Left lobe of liver (tissue), 2 donors: ENCODE measurements at regions not wholly inside any gene's neighbourhood (a gene's known extent, or its start where the extent isn't known, plus 50 kb on each side); places are given as distances from the start of the nearest gene placed in this dataset.

Experiments
- ATAC-seq: fragments of 200-7000 bp; cut with Tn5 transposase; one replicate; pipeline ENCODE4 v1.9.1; 2020; ENCODE audit warnings: mild to moderate bottlenecking, moderate library complexity
- DNase-seq: peaks from one replicate; pipeline ENCODE4 v3.0.0-alpha.2; 2020; ENCODE audit warnings: low spot score
- donor health status: DM: no; HTN: no; CAD: no; lungs with moderate emphysema.
- donor health status: DM: no; HTN: yes; CAD: no.

DNA sequence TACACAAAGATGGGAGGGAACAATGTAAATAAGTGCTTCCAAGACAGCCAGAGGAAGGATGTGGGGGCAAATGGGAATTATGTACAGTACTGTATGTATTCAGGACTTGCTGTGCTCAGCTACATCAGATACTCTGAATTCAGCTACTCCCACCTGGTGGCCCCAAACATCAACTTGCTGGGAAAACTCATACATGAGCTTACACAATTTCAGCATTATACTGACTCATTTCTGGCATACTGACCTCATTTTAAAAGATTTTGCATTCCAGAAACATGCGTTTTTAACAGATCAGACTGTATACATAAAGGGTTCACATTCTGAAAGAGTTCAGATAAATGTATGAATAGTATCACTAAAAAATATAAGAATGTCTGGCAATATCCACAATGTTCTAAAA, 59.7 kb downstream of the GPX5 start:
- DNase-seq (no peak), ATAC-seq (no peak)

- no peak for ATAC-seq
- no peak for DNase-seq
These were observed 60.6 kb downstream of the GPX5 start for GRCh38 chr6:28586324-28586723.

DNA sequence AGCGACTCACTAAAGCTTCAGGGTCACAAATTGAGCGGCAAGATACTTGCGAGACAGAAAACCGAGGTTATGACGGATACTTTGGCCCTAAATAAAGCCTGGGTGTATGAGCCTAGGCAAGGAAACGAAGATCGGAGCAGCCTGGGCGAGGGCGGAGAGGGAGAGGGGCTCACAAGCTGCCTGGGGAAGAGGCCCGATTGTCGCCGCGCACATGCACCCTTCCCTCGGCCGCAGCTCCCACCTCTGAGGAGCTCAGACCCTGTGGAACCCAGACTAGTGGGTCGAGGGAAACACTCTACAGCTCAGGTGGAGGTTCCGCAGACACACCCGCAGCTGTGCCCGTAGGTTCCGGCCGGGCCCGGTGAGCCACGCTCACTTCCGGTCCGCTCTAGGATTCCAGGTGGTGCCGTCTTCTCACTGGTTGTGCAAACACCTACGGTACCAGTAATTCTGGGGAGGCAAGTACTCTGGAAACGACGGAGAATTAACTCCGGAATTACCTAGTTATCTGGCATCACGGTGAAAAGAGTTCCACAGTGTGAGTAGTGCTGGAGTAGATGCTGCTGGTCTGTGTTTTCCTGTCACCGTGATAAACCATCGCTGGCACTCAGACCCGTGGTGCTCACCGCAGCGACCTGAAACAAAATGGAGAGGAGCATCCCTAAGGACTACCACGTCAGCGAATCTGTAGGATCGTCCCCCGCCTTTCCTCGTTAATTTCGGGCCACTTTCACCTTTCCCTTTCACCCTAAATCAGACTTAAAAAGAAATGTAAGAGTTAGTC, 61.5 kb downstream of the GPX5 start:
- DNase-seq (peak; percentile 85), ATAC-seq (peak; percentile 100)

DNA sequence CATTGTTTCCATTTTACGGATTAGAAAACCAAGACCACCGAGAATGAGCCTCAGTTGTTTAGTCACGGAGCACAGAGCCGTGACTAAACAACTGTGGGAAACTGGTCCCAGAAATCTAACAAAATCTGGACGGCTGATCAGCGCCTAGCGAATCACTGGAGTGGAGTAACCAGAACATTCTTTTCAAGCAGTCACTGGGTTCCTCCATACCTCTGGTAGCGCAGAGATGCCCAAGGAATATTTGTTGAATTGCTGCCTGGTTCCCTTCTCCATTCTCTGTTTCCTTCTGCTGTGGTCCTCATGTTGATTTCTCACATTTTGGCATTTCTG, 62.0 kb downstream of the GPX5 start:
- DNase-seq (no peak), ATAC-seq (no peak)

GRCh38 chr6:28588666-28589065, 63.0 kb downstream of the GPX5 start:
- DNase-seq: no peak
- no peak for ATAC-seq

DNA sequence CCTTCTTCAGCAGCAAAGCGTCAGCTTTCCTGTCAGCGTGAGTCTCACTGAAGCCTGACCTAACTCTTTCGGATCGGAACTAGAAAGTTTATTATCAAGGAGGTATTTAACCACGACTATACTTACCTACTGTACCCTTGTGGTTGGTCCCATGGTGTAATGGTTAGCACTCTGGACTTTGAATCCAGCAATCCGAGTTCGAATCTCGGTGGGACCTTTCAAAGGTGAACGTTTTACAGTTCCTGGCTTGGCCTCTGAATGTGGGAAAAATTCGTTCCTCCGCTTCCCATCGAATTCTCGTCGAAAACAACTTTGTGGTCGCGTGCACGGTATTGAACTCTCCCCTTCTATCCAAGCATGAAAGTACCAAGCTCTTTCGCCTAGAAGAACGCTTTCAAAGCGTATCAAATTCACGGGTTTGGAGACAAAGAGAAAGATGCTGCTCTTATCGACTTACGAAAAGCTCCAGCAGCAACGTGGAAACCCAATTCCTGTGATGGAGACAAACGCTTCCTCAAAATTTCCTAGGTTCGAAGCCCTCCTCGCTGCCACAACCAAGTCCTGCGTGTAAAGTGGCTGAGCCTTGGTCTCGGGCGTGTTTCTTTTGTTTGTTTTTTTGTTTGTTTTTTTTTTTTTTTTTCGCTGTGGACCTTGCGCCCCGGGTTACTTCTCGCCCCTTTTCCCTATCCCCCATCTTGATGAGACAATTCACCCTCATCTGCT, 63.7 kb downstream of the GPX5 start:
- no peak for DNase-seq
- no peak for ATAC-seq

GRCh38 chr6:28589957-28590349, 64.3 kb downstream of the GPX5 start:
- DNase-seq (no peak), ATAC-seq (no peak)

DNA sequence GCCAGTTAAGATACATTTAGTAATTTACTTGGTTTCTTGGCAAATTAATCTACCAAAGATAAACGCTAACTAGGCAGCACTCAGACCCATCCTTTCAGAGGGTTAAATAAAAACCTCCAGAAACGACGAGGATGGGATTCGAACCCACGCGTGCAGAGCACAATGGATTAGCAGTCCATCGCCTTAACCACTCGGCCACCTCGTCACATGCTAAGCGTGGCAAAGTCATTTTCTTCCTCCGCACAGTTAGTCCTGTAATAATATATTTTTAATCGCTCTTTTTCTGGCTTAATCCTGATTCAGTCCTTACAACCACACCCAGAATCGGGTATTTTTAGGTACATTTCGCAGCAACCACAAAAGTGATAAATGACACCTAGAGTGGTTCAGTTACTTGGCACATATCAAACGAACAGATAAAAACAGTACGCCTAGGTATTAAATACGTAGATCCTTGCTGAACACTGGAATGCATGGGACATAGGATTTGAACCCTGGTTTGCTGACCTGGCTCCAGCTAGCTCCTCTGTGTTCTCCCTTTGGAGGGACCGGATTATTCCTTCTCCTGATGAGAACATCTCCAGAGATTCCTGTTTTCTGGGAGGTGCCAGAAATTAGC, 71.6 kb downstream of the GPX5 start:
- DNase-seq (no peak), ATAC-seq (no peak)

- no peak for DNase-seq
- no peak for ATAC-seq
These were observed 72.4 kb downstream of the GPX5 start for GRCh38 chr6:28597924-28598722.

GRCh38 chr6:28598757-28599686, 73.3 kb downstream of the GPX5 start:
- no peak for ATAC-seq
- no peak for DNase-seq

DNA sequence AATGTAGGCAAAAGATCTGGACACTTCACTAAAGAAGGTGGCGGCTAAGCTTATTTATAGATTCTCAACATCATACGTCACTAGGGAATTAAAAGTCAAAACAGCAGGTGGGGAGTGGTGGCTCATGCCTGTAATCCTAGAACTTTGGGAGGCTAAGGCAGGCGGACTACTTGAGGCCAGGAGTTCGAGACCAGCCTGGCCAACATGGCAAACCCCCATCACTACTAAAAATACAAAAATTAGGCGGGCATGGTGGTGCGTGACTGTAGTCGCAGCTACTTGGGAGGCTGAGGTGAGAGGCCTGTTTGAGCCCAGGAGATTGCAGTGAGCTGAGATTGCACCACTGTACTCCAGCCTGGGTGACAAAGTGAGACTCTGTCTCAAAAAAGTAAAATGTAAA, 74.6 kb downstream of the GPX5 start:
- DNase-seq (no peak), ATAC-seq (no peak)

- DNase-seq (no peak), ATAC-seq (no peak)
These were observed 78.2 kb downstream of the GPX5 start for GRCh38 chr6:28603891-28604290.

- ATAC-seq (peak; percentile 52), DNase-seq (no peak)
These were observed 81.0 kb downstream of the GPX5 start for GRCh38 chr6:28606424-28607391.

- DNase-seq: no peak
- ATAC-seq: no peak
These were observed 82.3 kb downstream of the GPX5 start for GRCh38 chr6:28607990-28608389.

DNA sequence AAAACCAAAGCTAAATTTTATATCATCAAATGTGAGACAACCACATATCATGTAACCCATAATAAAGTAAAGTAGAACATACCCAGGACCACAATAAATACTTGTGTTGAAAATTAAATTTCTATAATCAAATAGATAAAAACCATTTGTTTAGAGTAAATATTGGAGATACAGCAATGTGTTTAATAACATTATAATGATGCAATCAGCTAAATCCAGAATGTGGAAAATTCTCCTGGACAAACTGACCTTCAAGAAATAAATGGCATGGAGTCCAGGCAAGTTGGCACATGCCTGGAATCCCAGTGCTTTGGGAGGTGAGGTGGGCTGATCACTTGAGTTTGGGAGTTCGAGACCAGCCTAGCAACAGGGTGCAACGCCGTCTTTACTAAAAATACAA, 84.0 kb downstream of the GPX5 start:
- DNase-seq (no peak), ATAC-seq (no peak)

DNA sequence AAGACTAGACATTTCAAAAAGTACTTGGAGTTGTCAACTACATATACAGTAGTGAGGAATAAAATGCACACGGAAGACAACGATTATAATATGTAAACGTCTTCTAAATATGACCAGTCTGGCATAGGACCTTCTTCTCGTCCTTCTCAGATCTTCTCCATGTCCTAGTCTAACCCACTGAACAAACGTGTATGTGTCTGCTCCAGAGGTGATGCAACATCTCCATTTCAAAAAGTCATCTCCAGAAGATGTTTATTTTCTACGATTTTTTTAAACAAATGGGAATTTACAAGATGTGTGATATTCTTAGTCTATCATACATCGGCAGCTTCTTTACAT, 89.9 kb downstream of the GPX5 start:
- no peak for ATAC-seq

DNA sequence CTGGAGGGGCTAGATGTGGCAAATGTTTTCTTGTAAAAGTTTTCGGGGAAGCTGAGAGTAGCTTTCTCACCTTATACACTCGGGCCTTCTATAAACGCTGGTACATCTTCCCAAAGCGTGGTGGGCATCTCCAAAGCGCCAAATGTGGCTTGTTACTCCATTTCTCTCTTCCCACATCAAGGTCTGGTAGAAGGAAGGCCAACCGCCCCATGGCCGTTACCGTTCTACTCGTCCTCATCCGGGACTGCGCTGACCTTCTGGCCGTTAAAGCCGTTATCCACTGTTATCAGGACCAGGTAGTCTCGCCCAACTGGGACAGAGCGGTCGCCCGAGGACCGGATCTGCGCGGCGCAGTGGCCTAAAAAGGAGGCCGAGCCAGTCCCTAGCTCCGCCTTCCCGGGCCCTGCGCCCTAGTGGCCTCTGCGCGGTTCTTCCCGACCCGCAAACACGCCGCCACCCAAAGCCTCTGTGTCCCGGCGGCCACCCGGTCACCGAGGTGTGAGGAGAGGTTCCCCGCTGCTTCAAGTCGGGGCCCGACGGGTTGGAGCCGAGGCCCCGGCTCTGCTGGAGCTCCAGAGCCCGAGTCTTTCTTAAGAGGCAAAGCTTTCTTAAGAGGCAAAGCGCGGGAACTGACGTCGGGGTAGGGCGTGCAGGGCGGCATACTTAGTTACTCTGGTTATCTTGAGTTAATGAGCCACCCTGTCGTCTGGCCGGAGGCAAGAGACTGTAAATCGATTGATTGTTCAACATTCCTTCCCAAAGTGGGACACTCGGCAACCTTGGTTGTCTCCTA, 90.5 kb downstream of the GPX5 start:
- no peak for DNase-seq

More for the DNA sequence above, 89.9 kb downstream of the GPX5 start:
- no peak for DNase-seq

DNA sequence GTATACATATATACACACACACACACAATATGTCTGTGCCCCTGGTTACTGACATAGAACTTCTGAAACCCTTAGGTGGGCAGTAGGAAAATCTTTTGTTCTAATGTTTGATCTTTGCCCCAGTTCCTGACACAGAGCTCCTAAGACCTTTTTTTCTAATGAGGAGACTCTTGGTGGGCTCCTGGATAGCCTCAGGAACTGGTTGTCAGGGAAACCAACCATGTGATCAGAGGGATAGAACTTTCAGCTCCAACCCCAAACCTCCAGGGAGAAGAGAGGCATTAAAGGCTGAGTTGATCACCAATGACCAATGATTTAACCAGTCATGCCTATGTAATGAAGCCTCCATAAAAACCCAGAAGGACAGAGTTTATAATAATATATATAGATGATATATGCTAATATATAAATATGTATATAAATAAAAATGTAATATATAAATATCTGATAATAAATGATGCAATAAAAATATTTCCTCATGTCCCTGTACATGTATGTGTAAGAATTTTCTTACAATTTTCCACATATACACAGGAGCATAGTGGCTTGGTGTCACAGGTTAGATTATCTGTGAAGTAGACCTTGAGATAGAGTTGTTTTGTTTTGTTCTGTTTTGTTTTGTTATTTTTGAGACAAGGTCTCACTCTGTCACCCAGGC, 93.3 kb downstream of the GPX5 start:
- DNase-seq (no peak), ATAC-seq (no peak)

More for the DNA sequence above, 90.5 kb downstream of the GPX5 start:
- ATAC-seq: no peak
